ENCODE measurements at regions not wholly inside any gene's neighbourhood (a gene's known extent, or its start where the extent isn't known, plus 50 kb on each side); places are given as distances from the start of the nearest gene placed in this dataset.

DNA sequence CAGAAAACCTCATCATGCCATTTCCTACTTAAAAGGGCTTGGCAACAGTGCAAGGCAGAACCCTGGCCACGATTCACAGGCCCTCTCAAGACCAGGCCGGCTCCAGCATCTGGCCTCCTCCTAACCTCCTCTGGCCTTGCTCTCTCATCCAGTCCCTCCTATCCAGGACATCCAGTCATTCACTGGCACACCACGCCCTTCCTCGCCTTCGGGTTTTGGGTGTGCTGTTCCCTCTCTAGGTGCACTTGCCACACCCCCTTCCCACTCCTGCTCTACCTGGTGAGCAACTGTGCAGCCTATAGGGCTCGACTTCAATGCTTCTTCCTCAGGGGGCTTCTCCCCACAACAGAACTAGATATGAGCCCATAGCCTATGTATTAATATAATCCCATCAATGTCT, 317.1 kb downstream of the ARRDC4 start:
- H3K27me3 Mint-ChIP-seq (ENCODE audit: insufficient read depth) = peaks cover 25% of the 10 kb centered on the region
- TF ChIP-seq, protein P1, sequence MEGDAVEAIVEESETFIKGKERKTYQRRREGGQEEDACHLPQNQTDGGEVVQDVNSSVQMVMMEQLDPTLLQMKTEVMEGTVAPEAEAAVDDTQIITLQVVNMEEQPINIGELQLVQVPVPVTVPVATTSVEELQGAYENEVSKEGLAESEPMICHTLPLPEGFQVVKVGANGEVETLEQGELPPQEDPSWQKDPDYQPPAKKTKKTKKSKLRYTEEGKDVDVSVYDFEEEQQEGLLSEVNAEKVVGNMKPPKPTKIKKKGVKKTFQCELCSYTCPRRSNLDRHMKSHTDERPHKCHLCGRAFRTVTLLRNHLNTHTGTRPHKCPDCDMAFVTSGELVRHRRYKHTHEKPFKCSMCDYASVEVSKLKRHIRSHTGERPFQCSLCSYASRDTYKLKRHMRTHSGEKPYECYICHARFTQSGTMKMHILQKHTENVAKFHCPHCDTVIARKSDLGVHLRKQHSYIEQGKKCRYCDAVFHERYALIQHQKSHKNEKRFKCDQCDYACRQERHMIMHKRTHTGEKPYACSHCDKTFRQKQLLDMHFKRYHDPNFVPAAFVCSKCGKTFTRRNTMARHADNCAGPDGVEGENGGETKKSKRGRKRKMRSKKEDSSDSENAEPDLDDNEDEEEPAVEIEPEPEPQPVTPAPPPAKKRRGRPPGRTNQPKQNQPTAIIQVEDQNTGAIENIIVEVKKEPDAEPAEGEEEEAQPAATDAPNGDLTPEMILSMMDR (IDR thresholded peaks at IDR 0.05) = no peak

DNA sequence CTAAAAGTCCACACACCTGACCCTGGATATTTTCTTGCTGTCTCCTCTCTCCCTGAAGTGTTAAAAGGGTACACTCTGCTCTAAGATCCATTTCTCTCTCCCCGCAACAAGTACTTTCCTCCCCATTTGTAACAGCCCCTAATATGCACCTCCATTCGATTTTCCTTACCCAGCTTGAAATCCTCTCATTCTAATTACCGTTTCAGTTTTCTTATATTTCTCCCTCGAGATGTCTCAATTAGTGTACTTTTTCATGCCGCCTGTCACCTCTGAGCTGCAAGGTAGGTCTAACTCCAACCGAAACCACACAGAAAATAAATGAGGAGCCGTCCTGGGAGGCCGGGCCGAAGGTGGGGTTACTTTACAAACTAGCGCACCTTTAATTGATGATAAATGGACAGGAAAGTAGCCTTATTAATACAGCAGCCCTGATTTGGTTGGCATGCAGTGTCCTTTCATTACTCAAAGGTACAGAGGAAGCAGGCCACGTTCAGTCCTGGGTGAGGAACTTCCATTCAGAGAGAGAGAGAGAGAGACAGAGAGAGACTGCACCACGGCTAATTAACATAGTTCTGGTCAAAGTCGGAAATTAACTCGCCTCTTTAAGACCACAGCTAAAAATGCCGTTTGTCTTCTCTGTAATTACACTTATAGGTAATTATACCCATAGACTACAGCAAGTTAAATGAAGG, 319.9 kb downstream of the ARRDC4 start:
- Mint-ChIP-seq H3K27me3 (ENCODE audit: insufficient read depth) (peaks cover 25% of the 10 kb centered on the region), H3K27ac (no peak overlapping the region), H3K4me3 (no peak overlapping the region; the same call in 1 of the 2 replicates), H3K9me3 (no peaks in the 10 kb centered on the region), H3K4me1 (ENCODE audit: low read depth) (no peaks in the 10 kb centered on the region), H3K36me3 (ENCODE audit: low read depth) (no peaks in the 10 kb centered on the region)
- DNase-seq = no peak
- TF ChIP-seq, protein P1 (IDR thresholded peaks at IDR 0.05) = no peak

More for the DNA sequence above, 317.1 kb downstream of the ARRDC4 start:
- no peaks in the 10 kb centered on the region for H3K36me3 Mint-ChIP-seq (ENCODE audit: low read depth)
- no peaks in the 10 kb centered on the region for H3K4me1 Mint-ChIP-seq (ENCODE audit: low read depth)
- no peak overlapping the region for H3K4me3 Mint-ChIP-seq
- H3K27ac Mint-ChIP-seq = no peak overlapping the region
- no peaks in the 10 kb centered on the region for H3K9me3 Mint-ChIP-seq
- no peak for DNase-seq

DNA sequence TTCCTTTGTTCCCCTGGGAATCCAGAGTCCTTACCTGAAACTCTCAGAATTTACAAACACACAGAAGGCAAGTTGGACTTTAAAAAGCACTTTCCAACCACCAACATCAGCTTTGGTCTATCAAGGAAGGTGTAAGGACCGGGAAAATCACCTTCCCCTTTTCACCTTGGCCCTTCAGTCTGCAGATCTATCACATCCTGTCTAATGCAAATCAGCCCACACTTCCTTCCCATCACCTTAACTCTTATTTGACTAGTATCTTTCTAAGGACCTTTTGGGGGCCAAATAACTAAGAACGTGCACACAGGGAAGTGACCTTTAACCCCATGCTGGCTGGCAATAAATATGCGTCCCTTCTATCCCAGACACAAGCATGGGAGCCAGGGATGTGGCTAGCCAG, 320.6 kb downstream of the ARRDC4 start:
- Mint-ChIP-seq H3K4me3 (no peak overlapping the region), H3K9me3 (no peaks in the 10 kb centered on the region), H3K27me3 (ENCODE audit: insufficient read depth) (peaks cover 23% of the 10 kb centered on the region), H3K27ac (no peak overlapping the region), H3K36me3 (ENCODE audit: low read depth) (no peaks in the 10 kb centered on the region), H3K4me1 (ENCODE audit: low read depth) (peaks cover 5% of the 10 kb centered on the region)
- DNase-seq = no peak
- TF ChIP-seq, protein P1 (IDR thresholded peaks at IDR 0.05) = no peak

DNA sequence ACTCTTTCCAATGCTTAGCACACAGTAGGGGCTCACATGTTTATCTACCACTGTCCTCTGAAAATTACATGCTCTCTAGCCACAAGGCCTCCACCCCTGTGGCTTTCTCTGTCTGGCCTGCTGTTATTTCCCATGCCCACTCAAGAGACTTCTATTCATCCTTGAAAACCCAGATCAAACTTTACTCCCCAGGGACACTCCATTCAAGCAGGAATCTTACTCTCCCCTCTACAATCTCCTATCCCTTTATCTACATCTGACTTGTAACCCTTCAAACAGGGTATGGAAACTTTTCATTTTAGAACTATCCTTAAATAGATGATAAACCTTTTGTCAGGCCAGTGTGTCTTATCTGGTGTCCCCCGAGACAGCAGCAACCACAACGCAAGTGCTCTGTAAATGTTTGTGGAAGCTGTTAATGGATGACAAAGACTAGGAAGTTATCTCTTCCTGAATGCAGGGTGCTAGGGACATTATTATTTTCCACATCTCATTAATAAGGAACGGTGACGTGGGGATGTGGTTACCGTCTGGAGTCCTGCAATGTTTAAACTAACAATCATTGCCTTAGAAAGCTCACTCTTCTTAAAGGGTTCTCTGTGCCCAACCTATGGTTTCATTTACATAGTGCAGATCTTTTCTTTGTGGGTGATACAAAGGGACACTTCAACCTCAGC, 322.3 kb downstream of the ARRDC4 start:
- H3K4me3 Mint-ChIP-seq = no peak overlapping the region
- no peaks in the 10 kb centered on the region for H3K36me3 Mint-ChIP-seq (ENCODE audit: low read depth)
- peaks cover 14% of the 10 kb centered on the region for H3K27me3 Mint-ChIP-seq (ENCODE audit: insufficient read depth)
- no peak for DNase-seq
- H3K27ac Mint-ChIP-seq = no peak overlapping the region
- H3K4me1 Mint-ChIP-seq (ENCODE audit: low read depth) = peaks cover 19% of the 10 kb centered on the region
- no peaks in the 10 kb centered on the region for H3K9me3 Mint-ChIP-seq
- TF ChIP-seq, protein P1 (IDR thresholded peaks at IDR 0.05) = no peak

DNA sequence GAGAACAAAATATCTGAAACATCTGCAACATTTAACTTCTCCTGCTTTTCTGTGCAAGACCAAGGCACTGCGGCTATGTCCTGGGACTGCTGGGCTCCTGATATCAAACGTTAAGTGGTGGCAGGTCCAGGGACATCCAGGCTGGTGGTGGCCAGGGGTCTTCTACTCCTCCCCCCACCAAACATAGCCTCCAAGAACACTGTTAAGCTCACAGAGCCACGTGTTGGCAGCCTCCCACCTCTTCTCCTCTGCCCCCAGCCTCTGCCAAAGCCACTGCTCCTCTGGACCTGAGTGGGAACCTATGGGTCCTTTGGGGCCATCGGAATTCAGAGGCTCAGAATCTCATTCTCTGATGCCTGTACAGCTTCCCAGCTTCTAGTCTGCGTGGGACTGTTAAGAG, 325.7 kb downstream of the ARRDC4 start:
- TF ChIP-seq, protein P1 (IDR thresholded peaks at IDR 0.05) = no peak
- Mint-ChIP-seq H3K4me1 (ENCODE audit: low read depth) (peaks cover 19% of the 10 kb centered on the region), H3K27ac (peak overlapping the region; percentile 75; the same call in 1 of the 2 replicates), H3K36me3 (ENCODE audit: low read depth) (no peaks in the 10 kb centered on the region), H3K27me3 (ENCODE audit: insufficient read depth) (peaks cover 13% of the 10 kb centered on the region), H3K4me3 (peak overlapping the region; percentile 84; the same call in 1 of the 2 replicates), H3K9me3 (no peaks in the 10 kb centered on the region)
- DNase-seq = no peak

Data from HFFc6 (cell line).